ENCODE measurements at regions not wholly inside any gene's neighbourhood (a gene's known extent, or its start where the extent isn't known, plus 50 kb on each side); places are given as distances from the start of the nearest gene placed in this dataset.

DNA sequence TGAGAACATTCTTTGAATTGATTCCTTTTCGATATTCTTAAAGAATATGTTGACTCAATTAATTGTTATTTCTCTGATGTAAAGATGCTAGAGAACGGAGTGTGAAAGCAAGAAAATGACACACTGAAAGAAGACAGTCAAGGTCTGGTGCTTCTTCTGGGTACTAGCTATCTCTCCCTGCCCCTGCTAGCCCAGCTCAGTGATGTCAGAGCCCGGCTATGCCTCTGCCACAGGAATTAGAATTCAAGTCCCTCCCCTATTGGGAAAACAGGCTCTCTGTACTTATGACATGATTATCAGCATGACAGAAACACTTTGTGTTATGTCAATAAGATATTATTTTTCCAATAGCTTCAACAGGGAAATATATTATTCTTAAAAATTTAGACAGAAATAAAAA lies 252.4 kb downstream of the KCNC2 start:
- in situ Hi-C loops (cut with HindIII; ENCODE audit: low pct_unique_long_range_greater_than_20kb, low sequenced_read_pairs): no loop called here
- ChIA-PET POLR2A (interaction anchor here (0.7 kb wide), 1 partner anchor 17 kb away, joined by 4 read pairs; no protein-coding TSS in a partner anchor), CTCF (no interaction called here)

DNA sequence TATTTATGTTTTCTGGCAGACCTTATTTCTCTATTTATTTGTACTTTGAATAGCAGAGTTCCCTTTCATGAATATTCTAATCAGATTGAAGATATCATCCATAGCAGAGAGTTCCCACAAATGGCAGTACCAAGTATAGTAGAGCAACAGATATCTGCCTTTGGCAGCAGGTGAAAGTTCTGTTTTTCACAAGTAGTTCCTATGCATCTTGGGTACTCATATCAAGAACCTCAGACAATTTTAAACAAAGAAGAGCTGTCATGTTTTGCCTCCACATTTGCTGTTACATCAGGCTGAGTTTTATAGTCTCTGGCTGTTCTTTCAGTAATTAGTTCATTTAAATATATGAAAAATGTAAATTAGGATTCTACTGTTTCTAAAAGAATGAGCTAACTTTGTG lies 252.0 kb downstream of the KCNC2 start:
- CTCF ChIA-PET: no interaction called here
- BruUV-seq (replicated peaks): no TSS peak

More for the DNA sequence above, 252.4 kb downstream of the KCNC2 start:
- Histone ChIP-seq H3K27me3 (ENCODE audit: control insufficient read depth, insufficient read depth, low read length) (no peaks in the 10 kb centered on the region), H3K4me1 (ENCODE audit: control insufficient read depth, insufficient read depth, low read length) (no peaks in the 10 kb centered on the region), H3K36me3 (ENCODE audit: control insufficient read depth, insufficient read depth, low read length) (no peaks in the 10 kb centered on the region), H3K27ac (ENCODE audit: low read length) (no peak overlapping the region), H3K9me3 (ENCODE audit: control insufficient read depth, insufficient read depth, low read depth, low read length) (no peaks in the 10 kb centered on the region; the same call in 1 of the 2 replicates), H3K4me3 (ENCODE audit: low read depth in 2 of 2, low read length in 2 of 2) (no peak overlapping the region)
- DNase-seq (ENCODE audit: low read depth, low spot score) (no peak), ATAC-seq (no peak)
- intact Hi-C loops (cut with micrococcal nuclease; ENCODE audit: unreplicated experiment): no loop called here
- no peak for TF ChIP-seq TCF7L2 (IDR thresholded peaks at IDR 0.05; ENCODE audit: low read depth, low read length)
- BruUV-seq (replicated peaks): no TSS peak

DNA sequence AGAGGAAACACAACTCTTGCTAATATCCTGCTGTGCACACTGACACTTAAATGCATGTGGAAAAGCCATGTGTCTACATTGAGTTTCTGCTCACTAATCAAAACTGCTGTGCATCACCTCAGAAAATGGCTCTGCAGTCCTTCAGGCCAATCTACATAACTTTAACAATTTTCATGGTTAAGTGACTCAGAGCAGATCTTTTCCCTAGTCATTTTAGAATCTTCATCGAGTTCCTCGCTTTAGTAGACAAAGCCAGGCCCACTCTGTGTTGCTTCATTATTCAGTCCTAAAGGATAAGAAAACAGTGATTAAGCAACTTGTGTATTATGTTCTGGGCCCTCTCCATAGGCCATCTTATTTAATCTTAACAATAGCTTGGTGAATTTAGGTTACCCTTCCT lies 250.0 kb downstream of the KCNC2 start:
- ChIA-PET POLR2A (no interaction called here), CTCF (no interaction called here)
- in situ Hi-C loops (cut with HindIII; ENCODE audit: low pct_unique_long_range_greater_than_20kb, low sequenced_read_pairs) (no loop called here), intact Hi-C loops (cut with micrococcal nuclease; ENCODE audit: unreplicated experiment) (no loop called here)
- no peak overlapping the region for H3K4me3 ChIP-seq (ENCODE audit: low read depth in 2 of 2, low read length in 2 of 2)
- DNase-seq (ENCODE audit: low read depth, low spot score) (no peak), ATAC-seq (no peak)
- TF ChIP-seq, protein P1, sequence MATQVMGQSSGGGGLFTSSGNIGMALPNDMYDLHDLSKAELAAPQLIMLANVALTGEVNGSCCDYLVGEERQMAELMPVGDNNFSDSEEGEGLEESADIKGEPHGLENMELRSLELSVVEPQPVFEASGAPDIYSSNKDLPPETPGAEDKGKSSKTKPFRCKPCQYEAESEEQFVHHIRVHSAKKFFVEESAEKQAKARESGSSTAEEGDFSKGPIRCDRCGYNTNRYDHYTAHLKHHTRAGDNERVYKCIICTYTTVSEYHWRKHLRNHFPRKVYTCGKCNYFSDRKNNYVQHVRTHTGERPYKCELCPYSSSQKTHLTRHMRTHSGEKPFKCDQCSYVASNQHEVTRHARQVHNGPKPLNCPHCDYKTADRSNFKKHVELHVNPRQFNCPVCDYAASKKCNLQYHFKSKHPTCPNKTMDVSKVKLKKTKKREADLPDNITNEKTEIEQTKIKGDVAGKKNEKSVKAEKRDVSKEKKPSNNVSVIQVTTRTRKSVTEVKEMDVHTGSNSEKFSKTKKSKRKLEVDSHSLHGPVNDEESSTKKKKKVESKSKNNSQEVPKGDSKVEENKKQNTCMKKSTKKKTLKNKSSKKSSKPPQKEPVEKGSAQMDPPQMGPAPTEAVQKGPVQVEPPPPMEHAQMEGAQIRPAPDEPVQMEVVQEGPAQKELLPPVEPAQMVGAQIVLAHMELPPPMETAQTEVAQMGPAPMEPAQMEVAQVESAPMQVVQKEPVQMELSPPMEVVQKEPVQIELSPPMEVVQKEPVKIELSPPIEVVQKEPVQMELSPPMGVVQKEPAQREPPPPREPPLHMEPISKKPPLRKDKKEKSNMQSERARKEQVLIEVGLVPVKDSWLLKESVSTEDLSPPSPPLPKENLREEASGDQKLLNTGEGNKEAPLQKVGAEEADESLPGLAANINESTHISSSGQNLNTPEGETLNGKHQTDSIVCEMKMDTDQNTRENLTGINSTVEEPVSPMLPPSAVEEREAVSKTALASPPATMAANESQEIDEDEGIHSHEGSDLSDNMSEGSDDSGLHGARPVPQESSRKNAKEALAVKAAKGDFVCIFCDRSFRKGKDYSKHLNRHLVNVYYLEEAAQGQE (IDR thresholded peaks at IDR 0.05; ENCODE audit: insufficient read depth in 1 of 2, low read depth in 2 of 2, low read length in 1 of 2): no peak
- no peak for TF ChIP-seq TCF7L2 (IDR thresholded peaks at IDR 0.05; ENCODE audit: low read depth, low read length)
- TF ChIP-seq POLR2AphosphoS5 (IDR thresholded peaks at IDR 0.05; ENCODE audit: low read depth, low read length): no peak
- TF ChIP-seq, protein P2, sequence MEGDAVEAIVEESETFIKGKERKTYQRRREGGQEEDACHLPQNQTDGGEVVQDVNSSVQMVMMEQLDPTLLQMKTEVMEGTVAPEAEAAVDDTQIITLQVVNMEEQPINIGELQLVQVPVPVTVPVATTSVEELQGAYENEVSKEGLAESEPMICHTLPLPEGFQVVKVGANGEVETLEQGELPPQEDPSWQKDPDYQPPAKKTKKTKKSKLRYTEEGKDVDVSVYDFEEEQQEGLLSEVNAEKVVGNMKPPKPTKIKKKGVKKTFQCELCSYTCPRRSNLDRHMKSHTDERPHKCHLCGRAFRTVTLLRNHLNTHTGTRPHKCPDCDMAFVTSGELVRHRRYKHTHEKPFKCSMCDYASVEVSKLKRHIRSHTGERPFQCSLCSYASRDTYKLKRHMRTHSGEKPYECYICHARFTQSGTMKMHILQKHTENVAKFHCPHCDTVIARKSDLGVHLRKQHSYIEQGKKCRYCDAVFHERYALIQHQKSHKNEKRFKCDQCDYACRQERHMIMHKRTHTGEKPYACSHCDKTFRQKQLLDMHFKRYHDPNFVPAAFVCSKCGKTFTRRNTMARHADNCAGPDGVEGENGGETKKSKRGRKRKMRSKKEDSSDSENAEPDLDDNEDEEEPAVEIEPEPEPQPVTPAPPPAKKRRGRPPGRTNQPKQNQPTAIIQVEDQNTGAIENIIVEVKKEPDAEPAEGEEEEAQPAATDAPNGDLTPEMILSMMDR (IDR thresholded peaks at IDR 0.05): no peak
- no peak for TF ChIP-seq SIN3A (IDR thresholded peaks at IDR 0.05; ENCODE audit: borderline replicate concordance, insufficient read depth, low read depth, low read length)
- H3K36me3 ChIP-seq (ENCODE audit: control insufficient read depth, insufficient read depth, low read length): no peaks in the 10 kb centered on the region
- no peak overlapping the region for H3K27ac ChIP-seq (ENCODE audit: low read length)
- H3K4me1 ChIP-seq (ENCODE audit: control insufficient read depth, insufficient read depth, low read length): no peaks in the 10 kb centered on the region
- no peaks in the 10 kb centered on the region; the same call in 1 of the 2 replicates for H3K9me3 ChIP-seq (ENCODE audit: control insufficient read depth, insufficient read depth, low read depth, low read length)
- BruUV-seq (replicated peaks): no TSS peak
- H3K27me3 ChIP-seq (ENCODE audit: control insufficient read depth, insufficient read depth, low read length): no peaks in the 10 kb centered on the region

More for the DNA sequence above, 252.0 kb downstream of the KCNC2 start:
- Histone ChIP-seq H3K9me3 (ENCODE audit: control insufficient read depth, insufficient read depth, low read depth, low read length) (no peaks in the 10 kb centered on the region; the same call in 1 of the 2 replicates), H3K27me3 (ENCODE audit: control insufficient read depth, insufficient read depth, low read length) (no peaks in the 10 kb centered on the region), H3K36me3 (ENCODE audit: control insufficient read depth, insufficient read depth, low read length) (no peaks in the 10 kb centered on the region), H3K27ac (ENCODE audit: low read length) (no peak overlapping the region), H3K4me1 (ENCODE audit: control insufficient read depth, insufficient read depth, low read length) (no peaks in the 10 kb centered on the region), H3K4me3 (ENCODE audit: low read depth in 2 of 2, low read length in 2 of 2) (no peak overlapping the region)
- in situ Hi-C loops (cut with HindIII; ENCODE audit: low pct_unique_long_range_greater_than_20kb, low sequenced_read_pairs): no loop called here
- POLR2A ChIA-PET: interaction anchor here (0.7 kb wide), 1 partner anchor 16 kb away, joined by 4 read pairs; no protein-coding TSS in a partner anchor
- intact Hi-C loops (cut with micrococcal nuclease; ENCODE audit: unreplicated experiment): no loop called here
- TF ChIP-seq POLR2AphosphoS5 (IDR thresholded peaks at IDR 0.05; ENCODE audit: low read depth, low read length): no peak
- TF ChIP-seq, protein P2 (IDR thresholded peaks at IDR 0.05): no peak
- TF ChIP-seq TCF7L2 (IDR thresholded peaks at IDR 0.05; ENCODE audit: low read depth, low read length): no peak
- TF ChIP-seq, protein P1 (IDR thresholded peaks at IDR 0.05; ENCODE audit: insufficient read depth in 1 of 2, low read depth in 2 of 2, low read length in 1 of 2): no peak
- TF ChIP-seq SIN3A (IDR thresholded peaks at IDR 0.05; ENCODE audit: borderline replicate concordance, insufficient read depth, low read depth, low read length): no peak
- DNase-seq (ENCODE audit: low read depth, low spot score): no peak
- ATAC-seq: no peak
